Transverse colon (tissue), 4 donors: ENCODE measurements at regions not wholly inside any gene's neighbourhood (a gene's known extent, or its start where the extent isn't known, plus 50 kb on each side); places are given as distances from the start of the nearest gene placed in this dataset.

Source experiments
- DNase-seq: peaks from one replicate; pipeline ENCODE4 v3.0.0-alpha.2; 2019
- H3K27ac ChIP-seq, 4 donors: fragments of 200-600 bp; sonication (generic); 2 replicates each; pipeline ENCODE4 v1.5.1; 2016 to 2018; ENCODE audit warnings: inconsistent platforms in 4 of 4
- H3K27me3 ChIP-seq: fragments of 200-600 bp; sonication (generic); 2 replicates; pipeline ENCODE4 v1.5.1; 2017; ENCODE audit warnings: inconsistent platforms
- H3K36me3 ChIP-seq, 4 donors: fragments of 200-600 bp; sonication (generic); 2 replicates each; pipeline ENCODE4 v1.5.1; 2017 to 2019; ENCODE audit warnings: inconsistent platforms in 4 of 4
- H3K4me1 ChIP-seq, 4 donors: fragments of 200-600 bp; sonication (generic); 2 replicates each; pipeline ENCODE4 v1.5.1; 2017 to 2020; ENCODE audit warnings: inconsistent platforms in 4 of 4
- H3K4me3 ChIP-seq, 4 donors: fragments of 200-600 bp; sonication (generic); 1 replicate in 1 of 4; 2 replicates in 3 of 4; pipeline versions ENCODE4 v1.5.1 to v1.6.1; 2017 to 2019; ENCODE audit warnings: inconsistent platforms in 4 of 4
- H3K9me3 ChIP-seq, 2 donors: fragments of 200-600 bp; sonication (generic); 2 replicates each; pipeline ENCODE4 v1.5.1; 2017 to 2019; ENCODE audit warnings: inconsistent platforms in 2 of 2
- CTCF ChIP-seq, 5 experiments: fragments of 200-600 bp in 3 of 5; fragments of 450-650 bp in 2 of 5; sonication (generic) in 3 of 5; IDR thresholded peaks; 1 replicate in 2 of 5; 2 replicates in 3 of 5; pipeline ENCODE4 v1.5.1; 2016 to 2017; ENCODE audit warnings: antibody characterized with exemption in 5 of 5, inconsistent platforms in 3 of 5, mild to moderate bottlenecking in 2 of 5, moderate library complexity in 1 of 5
- EP300 ChIP-seq: sonication (generic); formaldehyde crosslinking; IDR thresholded peaks from one replicate; pipeline ENCODE4 v1.6.1; 2017; ENCODE audit warnings: antibody characterized with exemption, low read depth
- POLR2A ChIP-seq: fragments of 450-650 bp; IDR thresholded peaks from one replicate; pipeline ENCODE4 v1.6.1; 2016; ENCODE audit warnings: antibody characterized with exemption, mild to moderate bottlenecking, moderate library complexity
- POLR2AphosphoS5 ChIP-seq, 3 donors: sonication (generic); formaldehyde crosslinking; IDR thresholded peaks; one replicate each; pipeline ENCODE4 v1.6.1; 2016; ENCODE audit warnings: antibody characterized with exemption in 3 of 3
- WGBS, 2 donors: methylation state at CpG; one replicate each; pipeline ENCODE4 v1.1.5; 2018; ENCODE audit warnings: low coverage in 1 of 2; 5-methylcytosine and 5-hydroxymethylcytosine counted together
- in situ Hi-C, 4 donors: fragments of 200-750 bp; cut with MboI; loops; one replicate each; pipeline versions ENCODE4 v1.15.0 to v1.15.1; 2017; ENCODE audit warnings: low sequenced_read_pairs in 3 of 4, low pct_ligation_motif_present in 1 of 4, low pct_unique_long_range_greater_than_20kb in 1 of 4
- intact Hi-C: fragments of 100-400 bp; cut with DNase I; formaldehyde crosslinking; loops from one replicate; pipeline ENCODE4 v1.15.1; 2023; ENCODE audit warnings: low total_unique reads

- H3K27ac ChIP-seq, result peak overlapping the region; percentile 72 to 83 (median 78)
- H3K4me3 ChIP-seq, result no peak overlapping the region
- WGBS, 2 donors, result 86% methylated on average over 8 of the region's 8 CpGs; no CpG with 5 or more reads in 1 of the 2 donors
- DNase-seq, result no peak
- no peaks in the 10 kb centered on the region for H3K36me3 ChIP-seq
- no peaks in the 10 kb centered on the region for H3K27me3 ChIP-seq
- no peaks in the 10 kb centered on the region for H3K9me3 ChIP-seq
- TF ChIP-seq POLR2AphosphoS5 (IDR thresholded peaks at IDR 0.05), result no peak
- no peak for TF ChIP-seq POLR2A
- TF ChIP-seq CTCF (IDR thresholded peaks at IDR 0.05), result no peak
- no peak for TF ChIP-seq EP300
- intact Hi-C loops (no loop called here), in situ Hi-C loops (loop anchor here (10.0 to 25.0 kb wide), 5 partner anchors 100 to 307 kb away; partner anchors contain the start of genes HSPA2 (in 2 of the 4), PPP1R36 (in 2 of the 4) and MTHFD1 (in 1 of the 4))
- H3K4me1 ChIP-seq, result peaks cover 0 to 15% (median 6%) of the 10 kb centered on the region in 4 donors
These were observed 59.6 kb upstream of the PLEKHG3 start for GRCh38 chr14:64644629-64645028.

GRCh38 chr14:64645220-64645892, 58.9 kb upstream of the PLEKHG3 start:
- Histone ChIP-seq H3K9me3 (no peaks in the 10 kb centered on the region), H3K4me1 (peaks cover 0 to 15% (median 6%) of the 10 kb centered on the region in 4 donors), H3K27me3 (no peaks in the 10 kb centered on the region), H3K36me3 (no peaks in the 10 kb centered on the region), H3K4me3 (no peak overlapping the region), H3K27ac (peak overlapping the region; percentile 72 to 83 (median 78))
- in situ Hi-C loops, result loop anchor here (10.0 to 25.0 kb wide), 5 partner anchors 101 to 308 kb away; partner anchors contain the start of genes HSPA2 (in 2 of the 4), PPP1R36 (in 2 of the 4) and MTHFD1 (in 1 of the 4)
- WGBS, 2 donors, result 30 to 68% methylated on average over 5 to 10 of the region's 10 CpGs
- DNase-seq, result no peak
- intact Hi-C loops, result no loop called here
- TF ChIP-seq CTCF (IDR thresholded peaks at IDR 0.05) (no peak), POLR2A (no peak), POLR2AphosphoS5 (IDR thresholded peaks at IDR 0.05) (peak; percentile 73 to 84 (median 75)), EP300 (peak; percentile 85)

DNA sequence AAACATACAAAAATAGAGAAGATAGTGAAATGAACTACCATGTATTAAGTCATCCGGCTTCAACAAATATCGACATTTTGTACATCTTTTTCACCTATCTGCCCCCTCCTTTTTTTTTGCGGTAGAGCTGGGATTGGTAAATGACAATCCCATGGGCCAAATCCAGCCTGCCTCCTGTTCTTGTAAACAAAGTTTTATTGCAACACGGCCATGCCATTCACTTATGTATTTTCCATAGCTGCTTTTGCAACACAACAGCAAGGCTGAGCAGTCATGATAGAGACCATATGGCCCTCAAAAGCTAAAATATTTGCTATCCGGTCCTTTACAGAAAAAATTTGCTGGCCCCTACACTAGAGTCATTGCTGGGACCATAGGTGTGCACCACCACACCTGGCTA, 58.1 kb upstream of the PLEKHG3 start:
- Histone ChIP-seq H3K27ac (peak overlapping the region; percentile 72 to 83 (median 78)), H3K9me3 (no peaks in the 10 kb centered on the region), H3K36me3 (no peaks in the 10 kb centered on the region), H3K27me3 (no peaks in the 10 kb centered on the region), H3K4me1 (peaks cover 0 to 15% (median 6%) of the 10 kb centered on the region in 4 donors), H3K4me3 (no peak overlapping the region)
- no peak for TF ChIP-seq CTCF (IDR thresholded peaks at IDR 0.05)
- peak; percentile 48 for TF ChIP-seq EP300
- TF ChIP-seq POLR2AphosphoS5 (IDR thresholded peaks at IDR 0.05), result peak; percentile 50 to 74 (median 51)
- TF ChIP-seq POLR2A, result no peak
- in situ Hi-C loops (loop anchor here (10.0 to 25.0 kb wide), 5 partner anchors 101 to 309 kb away; partner anchors contain the start of genes HSPA2 (in 2 of the 4), PPP1R36 (in 2 of the 4) and MTHFD1 (in 1 of the 4)), intact Hi-C loops (no loop called here)
- WGBS, 2 donors, result 59 to 62% methylated on average over 5 of the region's 5 CpGs
- no peak for DNase-seq

GRCh38 chr14:64649383-64649998, 54.7 kb upstream of the PLEKHG3 start:
- H3K27me3 ChIP-seq, result no peaks in the 10 kb centered on the region
- peaks cover 4 to 21% (median 11%) of the 10 kb centered on the region in 4 donors for H3K4me1 ChIP-seq
- peak; percentile 20 for DNase-seq
- TF ChIP-seq POLR2A (no peak), CTCF (IDR thresholded peaks at IDR 0.05) (no peak), POLR2AphosphoS5 (IDR thresholded peaks at IDR 0.05) (peak in 1 of 3 donors; percentile 29), EP300 (no peak)
- in situ Hi-C loops (loop anchor here (10.0 to 25.0 kb wide), 5 partner anchors 105 to 312 kb away; partner anchors contain the start of genes HSPA2 (in 2 of the 4), PPP1R36 (in 2 of the 4) and MTHFD1 (in 1 of the 4)), intact Hi-C loops (no loop called here)
- H3K4me3 ChIP-seq, result no peak overlapping the region
- H3K36me3 ChIP-seq, result no peaks in the 10 kb centered on the region
- H3K9me3 ChIP-seq, result no peaks in the 10 kb centered on the region
- 70 to 100% methylated on average over 1 to 13 of the region's 13 CpGs for WGBS, 2 donors
- no peak overlapping the region for H3K27ac ChIP-seq
